H1 (cell line): ENCODE measurements at regions not wholly inside any gene's neighbourhood (a gene's known extent, or its start where the extent isn't known, plus 50 kb on each side); places are given as distances from the start of the nearest gene placed in this dataset.

Experiments used
- ASH2L ChIP-seq: fragments of 200-600, 300-600 bp; sonication (generic); IDR thresholded peaks from one replicate; pipeline ENCODE4 v1.7.1; 2017; ENCODE audit warnings: low read length
- BCL11A ChIP-seq, 2 experiments: IDR thresholded peaks; one replicate each; pipeline ENCODE4 v1.6.1; 2011; ENCODE audit warnings: low read depth in 2 of 2, low read length in 2 of 2, mild to moderate bottlenecking in 2 of 2
- JUN ChIP-seq: IDR thresholded peaks from 2 replicates; pipeline ENCODE4 v1.6.1; 2011; ENCODE audit warnings: low read depth, mild to moderate bottlenecking, improper control_type of control experiment, low read length
- NANOG ChIP-seq: IDR thresholded peaks from 2 replicates; pipeline ENCODE4 v1.6.1; 2011; ENCODE audit warnings: low read length, low read depth, mild to moderate bottlenecking, inconsistent platforms; ENCODE audit not compliant: insufficient read depth, poor library complexity, severe bottlenecking
- RAD21 ChIP-seq, 2 experiments: IDR thresholded peaks in 1 of 2; conservative IDR thresholded peaks in 1 of 2; 2 replicates each; pipeline ENCODE4 v1.6.1; 2011; ENCODE audit warnings: low read depth in 2 of 2, low read length in 2 of 2, improper control_type of control experiment in 1 of 2, inconsistent platforms in 1 of 2, mild to moderate bottlenecking in 1 of 2, moderate library complexity in 1 of 2
- SUZ12 ChIP-seq: fragments of 200-600 bp; sonication (generic); IDR thresholded peaks from 2 replicates; pipeline ENCODE4 v1.6.1; 2012; ENCODE audit warnings: mild to moderate bottlenecking, inconsistent platforms, low read length, moderate library complexity, mixed read lengths
- TAF7 ChIP-seq: optimal IDR thresholded peaks from 2 replicates; pipeline ENCODE3; 2011; ENCODE audit warnings: low read depth, mild to moderate bottlenecking, inconsistent platforms, low read length, moderate library complexity, borderline replicate concordance
- TF ChIP-seq, protein P1 (sequence below): fragments of 300-600 bp; sonication (generic); IDR thresholded peaks from 2 replicates; pipeline ENCODE4 v1.7.1; 2012; ENCODE audit warnings: low read length, moderate library complexity, mild to moderate bottlenecking, inconsistent platforms; ENCODE audit not compliant: insufficient replicate concordance

DNA sequence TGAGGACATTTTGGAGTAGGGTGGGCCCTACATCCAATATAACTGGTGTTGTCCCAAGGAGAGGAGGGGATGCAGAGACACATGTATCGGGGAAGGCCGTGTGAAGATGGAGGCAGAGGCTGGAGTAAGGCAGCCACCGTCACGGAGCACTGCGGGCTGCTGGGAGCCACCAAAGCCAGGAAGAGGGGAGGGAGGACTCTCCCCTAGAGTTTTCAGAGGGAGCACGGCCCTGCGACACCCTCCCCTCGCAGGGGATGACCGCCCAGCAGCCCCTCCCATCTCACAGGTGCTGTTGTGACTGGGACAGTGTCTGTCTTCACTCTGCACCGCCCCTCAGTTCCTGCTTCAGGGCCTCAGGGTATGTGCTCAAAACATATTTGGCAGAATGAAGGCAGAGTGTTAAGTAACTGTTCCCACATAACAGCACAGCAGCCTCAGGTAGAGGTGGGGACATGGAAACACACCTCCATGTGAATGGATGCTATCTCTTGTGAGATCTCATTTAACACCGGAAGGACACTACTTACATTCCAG lies 82.2 kb downstream of the RBFOX3 start (continued):
- TF ChIP-seq, protein P1, sequence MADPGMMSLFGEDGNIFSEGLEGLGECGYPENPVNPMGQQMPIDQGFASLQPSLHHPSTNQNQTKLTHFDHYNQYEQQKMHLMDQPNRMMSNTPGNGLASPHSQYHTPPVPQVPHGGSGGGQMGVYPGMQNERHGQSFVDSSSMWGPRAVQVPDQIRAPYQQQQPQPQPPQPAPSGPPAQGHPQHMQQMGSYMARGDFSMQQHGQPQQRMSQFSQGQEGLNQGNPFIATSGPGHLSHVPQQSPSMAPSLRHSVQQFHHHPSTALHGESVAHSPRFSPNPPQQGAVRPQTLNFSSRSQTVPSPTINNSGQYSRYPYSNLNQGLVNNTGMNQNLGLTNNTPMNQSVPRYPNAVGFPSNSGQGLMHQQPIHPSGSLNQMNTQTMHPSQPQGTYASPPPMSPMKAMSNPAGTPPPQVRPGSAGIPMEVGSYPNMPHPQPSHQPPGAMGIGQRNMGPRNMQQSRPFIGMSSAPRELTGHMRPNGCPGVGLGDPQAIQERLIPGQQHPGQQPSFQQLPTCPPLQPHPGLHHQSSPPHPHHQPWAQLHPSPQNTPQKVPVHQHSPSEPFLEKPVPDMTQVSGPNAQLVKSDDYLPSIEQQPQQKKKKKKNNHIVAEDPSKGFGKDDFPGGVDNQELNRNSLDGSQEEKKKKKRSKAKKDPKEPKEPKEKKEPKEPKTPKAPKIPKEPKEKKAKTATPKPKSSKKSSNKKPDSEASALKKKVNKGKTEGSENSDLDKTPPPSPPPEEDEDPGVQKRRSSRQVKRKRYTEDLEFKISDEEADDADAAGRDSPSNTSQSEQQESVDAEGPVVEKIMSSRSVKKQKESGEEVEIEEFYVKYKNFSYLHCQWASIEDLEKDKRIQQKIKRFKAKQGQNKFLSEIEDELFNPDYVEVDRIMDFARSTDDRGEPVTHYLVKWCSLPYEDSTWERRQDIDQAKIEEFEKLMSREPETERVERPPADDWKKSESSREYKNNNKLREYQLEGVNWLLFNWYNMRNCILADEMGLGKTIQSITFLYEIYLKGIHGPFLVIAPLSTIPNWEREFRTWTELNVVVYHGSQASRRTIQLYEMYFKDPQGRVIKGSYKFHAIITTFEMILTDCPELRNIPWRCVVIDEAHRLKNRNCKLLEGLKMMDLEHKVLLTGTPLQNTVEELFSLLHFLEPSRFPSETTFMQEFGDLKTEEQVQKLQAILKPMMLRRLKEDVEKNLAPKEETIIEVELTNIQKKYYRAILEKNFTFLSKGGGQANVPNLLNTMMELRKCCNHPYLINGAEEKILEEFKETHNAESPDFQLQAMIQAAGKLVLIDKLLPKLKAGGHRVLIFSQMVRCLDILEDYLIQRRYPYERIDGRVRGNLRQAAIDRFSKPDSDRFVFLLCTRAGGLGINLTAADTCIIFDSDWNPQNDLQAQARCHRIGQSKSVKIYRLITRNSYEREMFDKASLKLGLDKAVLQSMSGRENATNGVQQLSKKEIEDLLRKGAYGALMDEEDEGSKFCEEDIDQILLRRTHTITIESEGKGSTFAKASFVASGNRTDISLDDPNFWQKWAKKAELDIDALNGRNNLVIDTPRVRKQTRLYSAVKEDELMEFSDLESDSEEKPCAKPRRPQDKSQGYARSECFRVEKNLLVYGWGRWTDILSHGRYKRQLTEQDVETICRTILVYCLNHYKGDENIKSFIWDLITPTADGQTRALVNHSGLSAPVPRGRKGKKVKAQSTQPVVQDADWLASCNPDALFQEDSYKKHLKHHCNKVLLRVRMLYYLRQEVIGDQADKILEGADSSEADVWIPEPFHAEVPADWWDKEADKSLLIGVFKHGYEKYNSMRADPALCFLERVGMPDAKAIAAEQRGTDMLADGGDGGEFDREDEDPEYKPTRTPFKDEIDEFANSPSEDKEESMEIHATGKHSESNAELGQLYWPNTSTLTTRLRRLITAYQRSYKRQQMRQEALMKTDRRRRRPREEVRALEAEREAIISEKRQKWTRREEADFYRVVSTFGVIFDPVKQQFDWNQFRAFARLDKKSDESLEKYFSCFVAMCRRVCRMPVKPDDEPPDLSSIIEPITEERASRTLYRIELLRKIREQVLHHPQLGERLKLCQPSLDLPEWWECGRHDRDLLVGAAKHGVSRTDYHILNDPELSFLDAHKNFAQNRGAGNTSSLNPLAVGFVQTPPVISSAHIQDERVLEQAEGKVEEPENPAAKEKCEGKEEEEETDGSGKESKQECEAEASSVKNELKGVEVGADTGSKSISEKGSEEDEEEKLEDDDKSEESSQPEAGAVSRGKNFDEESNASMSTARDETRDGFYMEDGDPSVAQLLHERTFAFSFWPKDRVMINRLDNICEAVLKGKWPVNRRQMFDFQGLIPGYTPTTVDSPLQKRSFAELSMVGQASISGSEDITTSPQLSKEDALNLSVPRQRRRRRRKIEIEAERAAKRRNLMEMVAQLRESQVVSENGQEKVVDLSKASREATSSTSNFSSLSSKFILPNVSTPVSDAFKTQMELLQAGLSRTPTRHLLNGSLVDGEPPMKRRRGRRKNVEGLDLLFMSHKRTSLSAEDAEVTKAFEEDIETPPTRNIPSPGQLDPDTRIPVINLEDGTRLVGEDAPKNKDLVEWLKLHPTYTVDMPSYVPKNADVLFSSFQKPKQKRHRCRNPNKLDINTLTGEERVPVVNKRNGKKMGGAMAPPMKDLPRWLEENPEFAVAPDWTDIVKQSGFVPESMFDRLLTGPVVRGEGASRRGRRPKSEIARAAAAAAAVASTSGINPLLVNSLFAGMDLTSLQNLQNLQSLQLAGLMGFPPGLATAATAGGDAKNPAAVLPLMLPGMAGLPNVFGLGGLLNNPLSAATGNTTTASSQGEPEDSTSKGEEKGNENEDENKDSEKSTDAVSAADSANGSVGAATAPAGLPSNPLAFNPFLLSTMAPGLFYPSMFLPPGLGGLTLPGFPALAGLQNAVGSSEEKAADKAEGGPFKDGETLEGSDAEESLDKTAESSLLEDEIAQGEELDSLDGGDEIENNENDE: no peak
- no peak for TF ChIP-seq ASH2L
- TF ChIP-seq TAF7: no peak
- no peak for TF ChIP-seq JUN
- no peak for TF ChIP-seq NANOG
- no peak for TF ChIP-seq RAD21 (IDR thresholded peaks at IDR 0.05 in 1 of 2, conservative IDR thresholded peaks at IDR 0.05 in 1 of 2; ENCODE audit: low read depth in 2 of 2, low read length in 2 of 2)
- no peak for TF ChIP-seq SUZ12
- no peak for TF ChIP-seq BCL11A (IDR thresholded peaks at IDR 0.05; ENCODE audit: low read depth in 2 of 2, low read length in 2 of 2)
